ENCODE measurements at regions not wholly inside any gene's neighbourhood (a gene's known extent, or its start where the extent isn't known, plus 50 kb on each side); places are given as distances from the start of the nearest gene placed in this dataset.
A peak's percentile ranks its signal among the peaks of the same experiment; 100 is the strongest.

DNA sequence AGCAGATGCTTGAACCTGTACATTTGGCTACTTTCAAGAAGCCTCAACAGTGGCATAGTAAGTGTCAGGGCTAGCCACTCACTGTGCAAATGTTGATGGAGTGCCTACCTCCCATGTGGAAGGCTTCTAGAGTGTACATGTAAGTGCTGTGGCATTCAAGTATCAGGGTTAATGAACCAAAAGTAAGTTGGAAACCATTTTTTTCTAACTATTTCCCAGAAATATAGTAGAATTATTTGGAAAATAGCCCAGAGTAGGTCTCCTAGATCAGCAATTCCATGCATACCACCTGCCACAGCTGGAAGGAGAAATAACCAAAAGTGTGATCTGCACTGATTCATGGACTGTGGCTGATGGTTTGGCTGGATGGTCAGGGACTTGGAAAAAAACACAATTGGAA lies 53.3 kb downstream of the FOXD1 start:
- no peak for DNase-seq
- intact Hi-C loops (cut with DNase I), result no loop called here

DNA sequence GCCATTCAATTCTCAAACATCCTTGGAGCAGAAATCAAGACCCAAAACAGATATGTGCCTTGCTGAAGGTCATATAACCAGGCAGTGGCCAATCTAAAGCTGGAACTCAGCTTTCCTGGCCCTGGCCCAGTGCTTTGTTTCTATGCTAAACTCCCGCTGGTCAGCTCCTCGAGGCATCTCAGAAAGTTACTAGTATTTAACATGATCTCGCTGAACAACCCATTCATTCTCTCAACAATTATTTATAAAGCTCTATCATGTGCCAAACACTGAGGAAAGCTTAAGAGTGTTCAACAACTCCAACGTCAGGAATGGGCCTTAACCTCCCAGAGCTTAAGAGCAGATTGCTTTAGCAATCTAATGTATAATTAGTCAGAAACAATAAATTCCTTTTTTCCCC lies 54.0 kb downstream of the FOXD1 start:
- intact Hi-C loops (cut with DNase I), result no loop called here
- no peak for DNase-seq

DNA sequence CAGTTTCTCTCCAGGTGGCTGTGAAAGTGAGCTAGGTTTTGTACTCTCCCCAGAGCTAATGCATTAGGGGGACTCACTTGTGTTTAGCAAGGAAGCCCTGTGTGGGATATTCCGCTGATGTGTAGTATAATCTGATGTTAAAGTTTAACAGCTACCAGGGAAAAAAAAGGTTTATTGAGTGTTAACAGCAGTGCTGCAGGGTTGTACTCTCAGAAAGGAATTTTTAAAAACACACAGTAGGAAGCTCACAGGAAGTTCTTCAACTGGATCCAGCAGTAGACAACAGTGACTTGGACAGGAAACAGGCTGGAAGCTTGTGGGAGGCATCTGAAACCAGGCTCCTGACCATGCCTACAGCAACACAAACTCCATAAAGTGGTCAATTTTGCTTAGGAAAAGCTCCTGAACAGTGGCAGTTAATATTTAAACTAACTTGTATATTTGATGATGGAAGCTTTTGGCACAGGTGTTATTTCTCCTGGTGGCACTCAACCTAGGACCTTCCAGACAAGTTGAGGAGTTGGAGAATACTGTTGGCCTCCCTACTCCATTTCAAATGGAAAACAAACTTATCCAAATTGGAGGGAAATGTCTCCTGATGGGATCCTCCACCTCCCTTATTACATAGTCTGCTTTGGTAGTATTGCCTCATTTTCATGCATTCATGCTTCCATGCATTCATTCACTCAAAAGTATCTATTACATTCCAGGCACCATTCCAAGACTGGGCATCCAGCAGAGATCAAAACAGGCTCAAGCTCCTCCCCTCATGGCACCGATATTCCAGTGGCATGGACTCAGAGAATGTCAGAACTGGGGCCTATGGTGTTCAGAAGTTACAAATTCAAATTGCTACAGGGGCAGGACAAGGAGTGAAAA lies 54.7 kb downstream of the FOXD1 start:
- no peak for DNase-seq
- intact Hi-C loops (cut with DNase I), result no loop called here

DNA sequence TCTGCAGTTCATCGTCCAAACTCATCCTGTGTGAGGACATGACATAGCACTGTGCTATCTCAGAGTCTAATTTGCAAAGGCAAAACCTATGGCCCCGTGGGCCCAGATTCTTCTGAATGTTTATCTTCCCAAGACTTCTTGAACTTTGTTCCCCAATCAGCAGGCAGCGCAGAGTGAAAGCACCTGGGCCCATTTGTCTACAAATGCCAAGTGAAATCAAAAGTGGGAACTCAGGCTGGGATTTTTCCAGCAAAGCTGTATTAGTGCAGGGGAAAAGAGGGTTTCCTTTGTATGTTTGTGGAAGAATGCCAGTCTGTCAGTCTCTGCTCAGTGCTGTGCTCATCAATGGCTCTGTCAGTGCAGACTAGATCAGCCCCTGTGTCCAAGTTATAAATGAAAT lies 55.8 kb downstream of the FOXD1 start:
- intact Hi-C loops (cut with DNase I), result no loop called here

DNA sequence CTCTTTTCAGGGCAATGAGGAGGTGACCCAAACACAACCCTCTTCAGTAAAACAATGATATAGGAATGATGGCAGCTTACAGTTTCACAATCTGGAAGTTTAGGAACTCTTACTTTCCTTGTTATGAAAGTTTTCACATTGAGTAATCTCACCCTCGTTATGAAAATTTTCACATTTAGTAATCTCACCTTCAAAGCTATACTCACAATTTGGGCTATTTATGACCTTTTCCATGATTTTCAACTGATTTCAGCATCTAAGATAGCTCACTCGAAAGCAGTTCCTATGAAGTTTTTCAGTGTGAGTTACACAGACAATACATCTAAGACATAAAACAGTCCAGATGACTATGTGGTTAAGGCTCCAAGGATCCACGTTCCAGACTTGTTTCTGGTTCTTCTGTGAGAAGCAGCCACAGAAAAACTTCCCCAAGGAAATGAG lies 57.1 kb downstream of the FOXD1 start:
- DNase-seq, result no peak
- intact Hi-C loops (cut with DNase I), result no loop called here

More for the DNA sequence above, 55.8 kb downstream of the FOXD1 start:
- DNase-seq, result no peak

DNA sequence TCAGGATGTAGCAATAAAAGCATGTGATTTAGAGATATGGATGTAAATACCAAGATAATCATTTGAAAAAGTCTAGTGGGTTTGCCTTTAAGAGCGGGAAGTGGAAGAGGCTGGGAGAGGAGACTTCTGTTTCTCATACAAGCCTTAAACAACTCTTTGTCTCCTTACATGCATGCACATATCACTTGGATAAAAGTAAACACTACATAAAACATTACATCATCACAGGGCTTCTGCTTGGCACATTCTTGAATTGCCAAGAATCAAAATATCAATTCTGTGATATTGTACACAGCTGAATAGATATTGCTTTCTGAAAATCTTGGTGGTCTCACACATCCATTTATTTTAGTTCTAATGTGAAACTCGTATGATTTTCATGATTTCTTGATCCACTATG lies 57.6 kb downstream of the FOXD1 start:
- no peak for DNase-seq
- intact Hi-C loops (cut with DNase I), result no loop called here

DNA sequence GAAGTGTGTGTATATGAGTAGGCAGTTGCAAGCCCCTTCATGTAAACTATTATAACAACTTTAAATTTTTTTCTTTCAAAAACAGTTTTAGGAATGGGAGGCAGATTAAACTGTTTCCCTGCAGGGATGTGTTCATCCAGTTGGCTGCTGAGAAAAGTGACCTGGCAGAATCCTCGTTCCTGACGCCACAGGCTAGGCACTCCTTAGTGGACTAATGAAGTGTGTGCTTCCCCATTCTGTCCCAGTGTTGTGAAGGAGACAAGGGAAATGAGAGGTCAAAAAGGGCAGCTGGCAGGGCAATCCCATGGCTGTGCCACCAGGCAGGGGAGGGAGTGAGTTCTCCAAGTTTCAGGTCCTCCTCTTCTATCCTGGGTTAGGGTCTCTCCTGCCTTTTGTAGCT lies 59.8 kb downstream of the FOXD1 start:
- DNase-seq, result no peak
- intact Hi-C loops (cut with DNase I), result no loop called here

DNA sequence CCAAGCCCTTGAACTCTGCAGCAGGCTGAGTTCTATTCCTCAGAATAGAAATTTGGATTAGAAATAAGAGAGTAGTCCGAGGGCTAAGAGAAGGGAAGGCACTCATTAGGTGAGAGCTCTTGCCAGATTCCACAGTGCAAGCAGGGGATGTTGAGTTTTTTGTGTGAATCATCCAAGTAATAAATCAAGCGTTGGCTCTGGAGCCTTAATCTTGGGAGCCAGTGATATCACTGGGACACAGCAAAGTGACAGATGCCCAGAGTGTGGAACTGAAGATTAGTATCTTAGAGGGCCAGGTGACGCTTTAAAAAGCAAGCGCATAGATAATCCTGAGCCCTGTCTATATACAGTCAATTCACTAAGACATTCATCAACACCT lies 60.3 kb downstream of the FOXD1 start:
- intact Hi-C loops (cut with DNase I), result no loop called here
- no peak for DNase-seq

DNA sequence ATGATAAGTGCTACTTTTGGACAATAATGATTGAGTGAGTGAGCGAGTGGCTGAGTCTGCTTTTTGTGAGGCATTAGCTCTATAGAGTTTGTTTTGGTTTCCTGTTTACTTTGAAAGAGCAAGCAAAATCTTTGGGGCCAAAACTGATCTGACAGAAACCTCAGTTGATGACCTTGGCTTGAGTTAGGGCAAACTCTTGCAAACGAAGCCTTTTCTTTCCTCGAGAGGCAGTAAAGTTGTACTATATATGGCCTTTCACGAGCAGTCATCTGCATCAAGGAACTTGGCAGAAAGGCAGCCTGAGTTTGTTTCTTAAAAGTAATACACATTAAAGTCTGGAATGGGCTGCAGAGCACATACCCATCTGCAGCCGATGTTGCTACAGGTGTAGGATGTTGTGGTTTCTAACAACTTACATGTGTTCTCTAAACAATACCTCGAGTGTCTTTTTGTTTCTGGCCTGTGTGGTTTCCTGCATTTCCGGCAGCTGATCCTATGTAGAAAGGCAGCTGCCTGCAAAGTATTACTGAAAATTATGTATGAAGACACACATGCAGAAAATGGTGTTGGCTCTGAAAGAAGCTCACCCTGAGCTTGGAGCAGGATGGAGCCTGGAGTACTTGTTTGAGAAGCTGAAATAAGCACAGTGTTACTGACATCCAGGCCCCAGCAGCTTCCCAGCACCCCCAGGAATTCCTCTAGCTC lies 60.8 kb downstream of the FOXD1 start:
- no peak for DNase-seq

DNA sequence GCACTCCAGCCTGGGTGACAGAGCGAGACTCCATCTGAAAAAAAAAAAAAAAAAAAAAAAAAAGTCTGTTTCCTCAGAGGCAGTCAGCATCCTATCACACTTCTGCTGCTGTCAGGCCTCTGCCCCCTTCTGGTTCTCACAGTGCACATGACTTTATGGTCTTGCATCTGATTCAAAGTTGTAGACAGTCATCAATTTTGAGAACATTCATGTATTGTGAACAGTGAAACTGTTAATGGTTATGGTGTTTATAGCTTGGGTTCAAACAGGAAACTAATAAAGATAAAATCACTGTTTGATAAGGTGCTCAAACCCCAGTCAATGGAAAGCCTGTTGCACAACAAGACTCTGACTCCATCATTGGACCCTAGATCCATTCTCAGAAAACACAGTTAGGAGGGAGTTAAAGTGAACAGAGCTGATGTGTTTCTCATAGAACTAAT lies 61.4 kb downstream of the FOXD1 start:
- DNase-seq, result no peak
- intact Hi-C loops (cut with DNase I), result no loop called here

More for the DNA sequence above, 60.8 kb downstream of the FOXD1 start:
- intact Hi-C loops (cut with DNase I), result no loop called here

DNA sequence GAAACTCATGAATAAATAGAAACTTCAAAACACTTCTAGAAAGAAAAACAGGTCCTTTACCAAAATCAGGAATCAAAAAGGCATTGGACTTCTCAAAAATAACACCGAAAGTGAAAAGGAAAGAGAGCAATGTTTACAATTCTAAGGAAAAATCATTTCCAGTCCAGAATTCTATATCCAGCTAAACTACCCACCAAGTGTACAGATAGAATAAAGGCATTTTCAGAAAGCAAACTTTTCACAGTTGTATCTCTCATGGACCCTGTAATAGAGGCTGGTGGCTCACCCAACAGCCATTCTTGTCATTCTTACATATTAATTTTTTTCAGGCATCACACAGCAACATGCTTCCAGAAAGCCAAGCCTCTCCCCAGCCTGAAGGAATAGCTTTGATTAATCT lies 63.7 kb downstream of the FOXD1 start:
- no peak for DNase-seq
- intact Hi-C loops (cut with DNase I), result no loop called here

DNA sequence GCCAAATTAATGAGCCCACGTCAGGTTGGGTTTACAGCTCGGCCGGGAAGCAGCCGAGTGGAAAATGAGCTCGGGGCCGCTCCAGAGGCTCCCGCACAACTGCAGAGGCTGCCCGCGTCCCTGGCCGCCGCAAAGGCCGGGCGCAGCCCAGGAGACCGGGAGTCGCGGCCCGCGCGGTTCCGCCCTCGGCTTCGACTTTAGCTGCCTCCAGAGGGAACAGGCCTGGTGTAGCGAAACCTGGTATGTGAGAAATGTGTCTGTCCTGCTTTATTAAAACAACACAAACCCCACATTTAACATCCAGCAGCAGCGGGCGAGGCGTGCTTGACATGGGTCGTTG lies 66.2 kb downstream of the FOXD1 start:
- intact Hi-C loops (cut with DNase I), result no loop called here
- DNase-seq, result no peak

DNA sequence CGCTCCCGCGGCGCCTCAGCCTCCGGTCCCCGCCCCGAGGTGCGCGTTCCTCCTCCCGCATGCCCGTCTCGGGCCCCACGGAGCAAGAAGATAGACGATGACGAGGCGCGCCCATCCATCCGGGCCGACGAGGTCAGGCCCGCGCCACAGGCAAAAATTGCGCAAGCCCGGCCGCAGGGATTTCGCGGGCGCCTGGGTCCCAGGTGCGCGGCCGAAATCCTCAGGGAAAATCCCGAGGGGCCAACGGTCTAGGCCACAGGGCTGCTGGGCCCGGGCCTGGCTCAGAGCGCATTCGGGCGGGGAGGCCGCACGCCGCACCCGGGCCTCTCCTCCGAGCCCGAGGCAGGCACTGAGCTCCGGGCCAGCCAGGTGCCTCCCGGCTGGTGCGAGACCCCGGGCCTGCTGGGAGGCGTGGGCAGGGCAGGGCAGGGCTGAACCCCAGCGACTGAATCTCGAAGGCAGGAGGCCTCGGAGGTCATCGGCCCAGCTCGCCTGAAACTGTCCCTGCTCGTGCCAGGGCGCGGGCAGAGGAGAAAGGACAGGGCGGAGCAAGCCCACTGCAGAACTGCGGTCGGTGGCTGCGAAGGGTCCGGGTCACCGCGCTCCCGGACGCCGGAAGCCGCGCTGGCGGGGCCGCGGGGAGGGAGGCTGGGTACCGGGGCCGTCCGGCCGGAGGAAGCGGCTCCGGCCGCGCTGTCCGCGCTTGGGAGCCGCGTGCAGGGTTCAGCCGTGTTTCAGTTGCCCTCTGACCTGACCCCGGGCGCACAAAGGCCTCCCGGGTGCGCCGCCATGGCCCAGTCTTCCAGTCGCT lies 66.8 kb downstream of the FOXD1 start:
- intact Hi-C loops (cut with DNase I), result no loop called here
- no peak for DNase-seq

DNA sequence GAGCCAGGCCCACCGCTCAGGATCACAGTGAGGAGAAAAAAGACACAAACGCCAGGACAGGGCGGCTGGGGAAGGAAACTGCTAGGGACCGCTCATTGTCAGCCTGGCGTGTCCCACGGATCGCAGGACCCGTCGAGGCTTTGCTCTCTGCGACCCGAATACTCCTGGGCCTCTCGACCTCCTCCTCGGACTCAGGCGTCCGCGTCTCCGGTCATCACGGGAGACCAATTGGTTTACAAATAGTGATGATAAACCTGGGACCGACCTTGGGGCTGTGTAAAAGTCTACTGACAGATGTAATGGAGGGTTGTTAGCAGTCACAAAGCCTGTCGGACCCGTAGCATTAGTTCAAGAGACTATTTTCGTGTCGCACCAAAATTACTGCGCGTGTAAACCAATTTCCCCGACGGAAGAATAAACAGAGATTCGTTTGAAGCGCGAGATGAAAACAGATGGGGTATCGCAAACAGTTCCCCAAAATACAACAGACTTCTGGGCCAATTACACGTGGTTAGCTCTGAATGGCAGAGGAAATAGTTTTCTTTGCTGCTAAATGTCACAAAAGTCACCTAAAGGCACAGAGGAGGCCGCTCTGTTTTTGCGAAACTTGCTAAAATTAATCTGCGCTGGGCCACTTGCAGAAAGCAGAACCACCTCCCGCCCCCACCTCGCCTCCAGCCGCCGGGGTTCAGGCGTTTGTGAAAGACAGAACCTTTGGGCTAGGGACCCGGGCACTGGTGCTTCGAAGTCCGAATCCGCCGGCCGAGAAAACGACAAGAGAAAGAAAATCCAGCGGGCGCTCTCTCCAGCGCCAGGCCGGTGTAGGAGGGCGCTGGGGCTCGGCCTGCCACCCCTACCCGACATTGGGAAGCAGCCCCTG lies 67.6 kb downstream of the FOXD1 start:
- intact Hi-C loops (cut with DNase I), result no loop called here
- peak in 1 of 10 donors; percentile 81 for DNase-seq

DNA sequence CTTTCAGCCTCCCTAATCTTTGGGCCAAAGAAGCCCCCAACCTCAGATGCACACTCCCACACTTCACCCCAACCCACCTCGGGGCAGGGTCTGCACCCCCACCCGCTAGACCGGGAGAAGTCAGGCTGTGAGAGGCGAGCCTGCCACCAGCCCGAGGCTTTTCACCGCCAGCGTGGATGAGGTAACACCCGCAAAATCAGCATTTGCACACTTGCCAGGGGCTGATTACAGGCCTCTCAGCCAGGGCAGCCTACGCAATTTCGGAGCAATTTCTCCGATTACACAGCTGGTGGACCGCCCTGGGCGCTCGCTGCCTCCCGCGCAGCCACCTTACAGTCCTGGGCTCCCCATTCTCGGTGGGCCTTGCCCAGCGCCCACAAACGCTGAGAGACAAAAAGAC lies 68.5 kb downstream of the FOXD1 start:
- intact Hi-C loops (cut with DNase I), result no loop called here
- DNase-seq, result peak in 1 of 10 donors; percentile 81

DNA sequence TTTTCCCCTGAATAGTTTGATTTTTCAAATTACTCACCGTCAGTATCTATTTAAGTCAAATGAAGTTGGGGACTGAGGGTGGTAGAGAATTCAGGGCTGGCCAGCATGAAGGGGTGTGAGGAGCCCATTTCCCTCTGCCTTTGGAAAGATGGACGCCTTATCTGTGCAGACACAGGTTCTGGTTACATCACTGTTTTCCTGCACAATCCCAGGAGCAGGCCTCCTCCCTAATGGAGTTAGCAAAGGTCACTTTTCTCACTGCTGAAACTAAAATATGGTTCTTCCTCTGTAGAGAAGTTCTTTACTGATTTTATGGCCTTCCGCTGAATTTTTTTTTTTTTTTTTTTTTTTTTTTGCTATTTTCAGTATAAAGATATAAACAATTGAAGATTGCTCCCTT lies 69.1 kb downstream of the FOXD1 start:
- DNase-seq, result no peak
- intact Hi-C loops (cut with DNase I), result no loop called here

DNA sequence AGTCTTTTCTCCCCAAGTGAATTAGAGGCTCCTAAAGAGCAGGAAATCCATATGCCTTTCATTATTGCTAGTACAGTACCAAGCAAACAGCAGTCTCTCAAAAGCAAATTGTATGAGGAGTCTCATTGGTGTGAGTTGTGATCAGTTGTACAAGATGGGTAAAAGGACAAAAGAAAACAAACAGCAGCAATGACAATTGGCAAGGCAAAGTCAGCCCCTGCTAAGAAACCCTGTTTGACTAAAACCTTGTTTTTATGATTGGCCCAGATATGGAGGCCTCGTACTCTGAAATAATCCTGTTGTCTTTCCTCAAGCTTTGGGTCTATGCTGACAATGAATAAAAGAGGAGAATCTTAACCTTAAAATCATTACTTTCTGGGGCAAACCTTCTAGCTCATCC lies 69.8 kb downstream of the FOXD1 start:
- no peak for DNase-seq
- intact Hi-C loops (cut with DNase I), result no loop called here

DNA sequence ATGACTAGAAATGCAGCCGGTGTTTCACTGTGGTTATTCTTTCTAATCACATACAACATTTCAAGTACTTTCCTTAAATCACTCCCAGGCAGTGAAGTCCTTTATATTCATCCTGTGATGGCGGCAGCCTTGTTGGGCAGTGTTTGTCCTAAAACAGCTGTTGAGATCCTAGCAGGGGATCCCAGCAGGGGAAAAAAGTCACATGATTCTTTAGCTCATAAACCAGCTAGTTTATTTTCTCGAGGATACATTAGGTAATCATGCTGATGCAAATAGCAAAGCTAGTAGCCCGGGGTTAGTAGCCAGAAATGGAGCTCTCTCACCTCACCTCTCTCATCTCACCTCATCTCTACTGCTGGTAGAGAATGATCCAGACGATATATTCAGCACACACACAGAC lies 70.5 kb downstream of the FOXD1 start:
- no peak for DNase-seq
- intact Hi-C loops (cut with DNase I), result no loop called here

DNA sequence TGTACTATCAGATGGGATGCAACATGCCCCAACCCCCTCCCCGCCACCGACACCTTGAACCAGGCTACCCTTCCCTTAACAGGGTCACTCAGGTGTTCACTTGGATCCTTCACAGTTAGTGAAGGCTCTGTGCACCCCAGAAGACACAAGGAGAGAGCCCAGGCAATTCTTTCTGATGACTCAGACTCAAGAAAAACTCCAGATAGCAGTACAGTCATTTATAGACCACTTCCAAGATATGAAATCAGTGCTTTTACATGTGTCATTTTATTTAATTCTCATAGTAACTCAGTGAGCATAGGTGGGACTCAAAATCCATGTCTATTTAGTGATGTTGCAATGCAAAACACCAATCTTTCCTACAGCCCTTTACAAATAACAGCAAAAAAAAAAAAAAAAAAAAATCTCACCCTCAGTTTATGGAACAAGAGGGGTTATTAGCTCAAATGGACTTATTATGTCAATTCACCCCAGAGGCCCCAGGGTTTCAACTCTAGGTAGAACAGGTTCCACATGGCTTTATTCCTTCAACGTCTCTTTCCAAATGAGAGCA lies 71.9 kb downstream of the FOXD1 start:
- DNase-seq, result no peak
- intact Hi-C loops (cut with DNase I), result no loop called here

DNA sequence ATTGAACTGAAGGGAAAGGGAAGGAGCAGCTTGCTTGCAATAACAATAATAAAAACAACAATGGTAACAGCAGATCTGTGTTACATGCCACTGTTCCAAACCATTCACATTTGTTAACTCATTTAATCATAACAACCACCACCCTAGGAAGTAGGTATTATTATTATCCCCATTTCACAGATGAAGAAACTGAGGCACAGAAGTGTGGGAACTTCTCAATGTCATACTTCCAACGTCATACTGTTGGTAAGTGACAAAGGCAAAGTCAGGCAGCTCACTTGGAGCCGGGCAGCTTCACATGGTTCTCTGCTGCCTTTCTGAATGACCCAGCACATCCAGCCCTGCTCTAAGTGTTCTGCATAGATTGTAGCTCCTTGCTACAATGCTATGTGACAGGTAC lies 72.6 kb downstream of the FOXD1 start:
- intact Hi-C loops (cut with DNase I), result no loop called here
- DNase-seq, result no peak
